ENCODE measurements at regions not wholly inside any gene's neighbourhood (a gene's known extent, or its start where the extent isn't known, plus 50 kb on each side); places are given as distances from the start of the nearest gene placed in this dataset.
A peak's percentile ranks its signal among the peaks of the same experiment; 100 is the strongest.

GRCh38 chr2:207276248-207276647 lies 110.5 kb upstream of the KLF7 start:
- DNase-seq (no peak), ATAC-seq (ENCODE audit: low FRiP score) (no peak)
- no peaks in the 10 kb centered on the region for H3K27me3 ChIP-seq (ENCODE audit: control insufficient read depth in 1 of 2, insufficient read depth in 2 of 2, low read length in 1 of 2)
- no peak overlapping the region for H3K4me3 ChIP-seq (ENCODE audit: low read length in 2 of 2)
- H3K27ac ChIP-seq (ENCODE audit: low read depth in 1 of 2, low read length in 2 of 2) = no peak overlapping the region
- no peaks in the 10 kb centered on the region for H3K4me1 ChIP-seq (ENCODE audit: control insufficient read depth in 1 of 2, insufficient read depth in 2 of 2, low read length in 2 of 2)
- H3K36me3 ChIP-seq (ENCODE audit: control insufficient read depth in 1 of 2, insufficient read depth in 2 of 2, low read length in 1 of 2) = no peaks in the 10 kb centered on the region
- H3K9me3 ChIP-seq (ENCODE audit: control insufficient read depth, low read length) = no peaks in the 10 kb centered on the region
- intact Hi-C loops (cut with DNase I) = no loop called here

- Histone ChIP-seq H3K36me3 (ENCODE audit: control insufficient read depth in 1 of 2, insufficient read depth in 2 of 2, low read length in 1 of 2) (no peaks in the 10 kb centered on the region), H3K9me3 (ENCODE audit: control insufficient read depth, low read length) (no peaks in the 10 kb centered on the region), H3K27ac (ENCODE audit: low read depth in 1 of 2, low read length in 2 of 2) (no peak overlapping the region), H3K27me3 (ENCODE audit: control insufficient read depth in 1 of 2, insufficient read depth in 2 of 2, low read length in 1 of 2) (no peaks in the 10 kb centered on the region), H3K4me1 (ENCODE audit: control insufficient read depth in 1 of 2, insufficient read depth in 2 of 2, low read length in 2 of 2) (no peaks in the 10 kb centered on the region), H3K4me3 (ENCODE audit: low read length in 2 of 2) (no peak overlapping the region)
- no peak for ATAC-seq (ENCODE audit: low FRiP score)
- no peak for DNase-seq
- 91 to 94% methylated on average over 3 of the region's 3 CpGs for WGBS, 2 donors
- intact Hi-C loops (cut with DNase I) = no loop called here
These were observed 111.1 kb upstream of the KLF7 start for GRCh38 chr2:207276858-207277257.

- Histone ChIP-seq H3K4me1 (ENCODE audit: control insufficient read depth in 1 of 2, insufficient read depth in 2 of 2, low read length in 2 of 2) (no peaks in the 10 kb centered on the region), H3K27ac (ENCODE audit: low read depth in 1 of 2, low read length in 2 of 2) (no peak overlapping the region), H3K27me3 (ENCODE audit: control insufficient read depth in 1 of 2, insufficient read depth in 2 of 2, low read length in 1 of 2) (no peaks in the 10 kb centered on the region), H3K9me3 (ENCODE audit: control insufficient read depth, low read length) (no peaks in the 10 kb centered on the region), H3K36me3 (ENCODE audit: control insufficient read depth in 1 of 2, insufficient read depth in 2 of 2, low read length in 1 of 2) (no peaks in the 10 kb centered on the region), H3K4me3 (ENCODE audit: low read length in 2 of 2) (no peak overlapping the region)
- ATAC-seq (ENCODE audit: low FRiP score) (no peak), DNase-seq (no peak)
- WGBS, 2 donors = 93 to 98% methylated on average over 2 of the region's 2 CpGs
- intact Hi-C loops (cut with DNase I) = no loop called here
These were observed 113.8 kb upstream of the KLF7 start for GRCh38 chr2:207279520-207279919.

GRCh38 chr2:207281436-207281835 lies 115.7 kb upstream of the KLF7 start:
- WGBS, 2 donors = 85 to 86% methylated on average over 6 of the region's 6 CpGs

GRCh38 chr2:207282916-207283315 lies 117.2 kb upstream of the KLF7 start:
- no peaks in the 10 kb centered on the region for H3K36me3 ChIP-seq (ENCODE audit: control insufficient read depth in 1 of 2, insufficient read depth in 2 of 2, low read length in 1 of 2)
- H3K9me3 ChIP-seq (ENCODE audit: control insufficient read depth, low read length) = no peaks in the 10 kb centered on the region
- intact Hi-C loops (cut with DNase I) = no loop called here
- no peak overlapping the region for H3K4me3 ChIP-seq (ENCODE audit: low read length in 2 of 2)
- ATAC-seq (ENCODE audit: low FRiP score) = no peak
- H3K27me3 ChIP-seq (ENCODE audit: control insufficient read depth in 1 of 2, insufficient read depth in 2 of 2, low read length in 1 of 2) = peaks cover 0 to 2% of the 10 kb centered on the region in 2 donors
- H3K27ac ChIP-seq (ENCODE audit: low read depth in 1 of 2, low read length in 2 of 2) = no peak overlapping the region
- no peak for DNase-seq
- no peaks in the 10 kb centered on the region for H3K4me1 ChIP-seq (ENCODE audit: control insufficient read depth in 1 of 2, insufficient read depth in 2 of 2, low read length in 2 of 2)

More at GRCh38 chr2:207281436-207281835, 115.7 kb upstream of the KLF7 start:
- intact Hi-C loops (cut with DNase I) = no loop called here
- ATAC-seq (ENCODE audit: low FRiP score) = no peak
- H3K4me1 ChIP-seq (ENCODE audit: control insufficient read depth in 1 of 2, insufficient read depth in 2 of 2, low read length in 2 of 2) = no peaks in the 10 kb centered on the region
- no peak overlapping the region for H3K27ac ChIP-seq (ENCODE audit: low read depth in 1 of 2, low read length in 2 of 2)
- no peak overlapping the region for H3K4me3 ChIP-seq (ENCODE audit: low read length in 2 of 2)
- no peak for DNase-seq
- H3K27me3 ChIP-seq (ENCODE audit: control insufficient read depth in 1 of 2, insufficient read depth in 2 of 2, low read length in 1 of 2) = peaks cover 0 to 2% of the 10 kb centered on the region in 2 donors
- no peaks in the 10 kb centered on the region for H3K36me3 ChIP-seq (ENCODE audit: control insufficient read depth in 1 of 2, insufficient read depth in 2 of 2, low read length in 1 of 2)
- H3K9me3 ChIP-seq (ENCODE audit: control insufficient read depth, low read length) = no peaks in the 10 kb centered on the region

GRCh38 chr2:207283356-207283755 lies 117.6 kb upstream of the KLF7 start:
- 73 to 88% methylated on average over 1 of the region's 1 CpG for WGBS, 2 donors
- ATAC-seq (ENCODE audit: low FRiP score) (no peak), DNase-seq (peak in 1 of 2 donors; percentile 77)
- intact Hi-C loops (cut with DNase I) = no loop called here
- H3K9me3 ChIP-seq (ENCODE audit: control insufficient read depth, low read length) = no peaks in the 10 kb centered on the region
- H3K4me1 ChIP-seq (ENCODE audit: control insufficient read depth in 1 of 2, insufficient read depth in 2 of 2, low read length in 2 of 2) = no peaks in the 10 kb centered on the region
- no peaks in the 10 kb centered on the region for H3K36me3 ChIP-seq (ENCODE audit: control insufficient read depth in 1 of 2, insufficient read depth in 2 of 2, low read length in 1 of 2)
- H3K4me3 ChIP-seq (ENCODE audit: low read length in 2 of 2) = no peak overlapping the region
- H3K27ac ChIP-seq (ENCODE audit: low read depth in 1 of 2, low read length in 2 of 2) = no peak overlapping the region
- H3K27me3 ChIP-seq (ENCODE audit: control insufficient read depth in 1 of 2, insufficient read depth in 2 of 2, low read length in 1 of 2) = peaks cover 0 to 2% of the 10 kb centered on the region in 2 donors

GRCh38 chr2:207284556-207285472 lies 119.1 kb upstream of the KLF7 start:
- DNase-seq (no peak), ATAC-seq (ENCODE audit: low FRiP score) (no peak)
- Histone ChIP-seq H3K4me1 (ENCODE audit: control insufficient read depth in 1 of 2, insufficient read depth in 2 of 2, low read length in 2 of 2) (no peaks in the 10 kb centered on the region), H3K27ac (ENCODE audit: low read depth in 1 of 2, low read length in 2 of 2) (no peak overlapping the region), H3K4me3 (ENCODE audit: low read length in 2 of 2) (no peak overlapping the region), H3K27me3 (ENCODE audit: control insufficient read depth in 1 of 2, insufficient read depth in 2 of 2, low read length in 1 of 2) (peaks cover 0 to 2% of the 10 kb centered on the region in 2 donors), H3K9me3 (ENCODE audit: control insufficient read depth, low read length) (no peaks in the 10 kb centered on the region), H3K36me3 (ENCODE audit: control insufficient read depth in 1 of 2, insufficient read depth in 2 of 2, low read length in 1 of 2) (no peaks in the 10 kb centered on the region)
- 58 to 68% methylated on average over 5 of the region's 5 CpGs for WGBS, 2 donors
- intact Hi-C loops (cut with DNase I) = no loop called here

- Histone ChIP-seq H3K27ac (ENCODE audit: low read depth in 1 of 2, low read length in 2 of 2) (no peak overlapping the region), H3K27me3 (ENCODE audit: control insufficient read depth in 1 of 2, insufficient read depth in 2 of 2, low read length in 1 of 2) (peaks cover 0 to 2% of the 10 kb centered on the region in 2 donors), H3K4me1 (ENCODE audit: control insufficient read depth in 1 of 2, insufficient read depth in 2 of 2, low read length in 2 of 2) (no peaks in the 10 kb centered on the region), H3K4me3 (ENCODE audit: low read length in 2 of 2) (no peak overlapping the region), H3K36me3 (ENCODE audit: control insufficient read depth in 1 of 2, insufficient read depth in 2 of 2, low read length in 1 of 2) (no peaks in the 10 kb centered on the region), H3K9me3 (ENCODE audit: control insufficient read depth, low read length) (no peaks in the 10 kb centered on the region)
- DNase-seq (no peak), ATAC-seq (ENCODE audit: low FRiP score) (no peak)
- WGBS, 2 donors = 66 to 67% methylated on average over 3 of the region's 3 CpGs
- intact Hi-C loops (cut with DNase I) = no loop called here
These were observed 119.7 kb upstream of the KLF7 start for GRCh38 chr2:207285473-207285815.

- Histone ChIP-seq H3K4me1 (ENCODE audit: control insufficient read depth in 1 of 2, insufficient read depth in 2 of 2, low read length in 2 of 2) (no peaks in the 10 kb centered on the region), H3K36me3 (ENCODE audit: control insufficient read depth in 1 of 2, insufficient read depth in 2 of 2, low read length in 1 of 2) (no peaks in the 10 kb centered on the region), H3K9me3 (ENCODE audit: control insufficient read depth, low read length) (no peaks in the 10 kb centered on the region), H3K27ac (ENCODE audit: low read depth in 1 of 2, low read length in 2 of 2) (no peak overlapping the region), H3K27me3 (ENCODE audit: control insufficient read depth in 1 of 2, insufficient read depth in 2 of 2, low read length in 1 of 2) (peaks cover 0 to 2% of the 10 kb centered on the region in 2 donors), H3K4me3 (ENCODE audit: low read length in 2 of 2) (no peak overlapping the region)
- no peak for ATAC-seq (ENCODE audit: low FRiP score)
- intact Hi-C loops (cut with DNase I) = no loop called here
- DNase-seq = no peak
- WGBS, 2 donors = 50 to 65% methylated on average over 2 of the region's 2 CpGs
These were observed 120.4 kb upstream of the KLF7 start for GRCh38 chr2:207286106-207286505.
